ENCODE measurements at regions not wholly inside any gene's neighbourhood (a gene's known extent, or its start where the extent isn't known, plus 50 kb on each side); places are given as distances from the start of the nearest gene placed in this dataset.
"Not testable (repeated sequence)": the region's sequence is repeated elsewhere in the genome, so short reads cannot be mapped to it uniquely, and the experiment has no call there.

DNA sequence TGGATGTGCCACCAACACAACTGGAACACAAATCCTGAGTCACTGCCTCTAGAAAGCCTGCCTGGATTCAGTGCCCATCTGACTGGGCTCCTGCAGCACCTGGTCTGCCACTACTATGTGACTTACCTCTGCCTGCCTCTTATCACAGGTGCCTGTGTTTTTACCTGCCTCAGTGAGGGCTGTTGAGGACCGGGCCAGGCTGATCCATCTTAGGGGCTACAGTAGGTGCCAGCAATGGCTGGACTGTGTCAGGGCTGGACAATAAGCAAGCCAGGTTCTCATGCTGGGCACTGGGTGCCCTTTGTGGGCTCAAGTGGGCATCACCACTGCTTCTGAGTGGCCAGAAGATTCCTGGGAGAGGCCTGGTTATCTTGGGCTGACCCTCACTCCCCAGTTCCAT lies 948.6 kb upstream of the TPTE start:
- intact Hi-C loops (cut with DNase I); DNase-seq (ENCODE audit: low spot score): not testable (repeated sequence)

DNA sequence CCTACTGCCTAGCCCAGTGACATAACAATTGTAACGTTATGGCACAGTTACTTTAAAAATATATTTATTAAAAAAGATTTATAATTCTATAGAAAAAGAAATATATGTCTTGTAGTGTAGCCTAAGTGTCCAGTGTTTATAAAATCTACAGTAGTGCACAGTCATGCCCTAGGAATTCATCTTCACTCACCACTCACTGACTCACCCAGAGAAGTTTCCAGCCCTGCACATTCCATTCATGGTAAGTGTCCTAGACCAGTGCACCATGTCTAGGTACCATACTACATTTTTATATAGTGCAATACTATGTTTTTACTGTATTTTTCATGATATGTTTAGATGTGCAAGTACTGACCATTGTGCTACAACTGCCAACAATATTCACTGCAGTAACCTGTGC lies 947.9 kb upstream of the TPTE start:
- intact Hi-C loops (cut with DNase I); DNase-seq (ENCODE audit: low spot score): not testable (repeated sequence)

DNA sequence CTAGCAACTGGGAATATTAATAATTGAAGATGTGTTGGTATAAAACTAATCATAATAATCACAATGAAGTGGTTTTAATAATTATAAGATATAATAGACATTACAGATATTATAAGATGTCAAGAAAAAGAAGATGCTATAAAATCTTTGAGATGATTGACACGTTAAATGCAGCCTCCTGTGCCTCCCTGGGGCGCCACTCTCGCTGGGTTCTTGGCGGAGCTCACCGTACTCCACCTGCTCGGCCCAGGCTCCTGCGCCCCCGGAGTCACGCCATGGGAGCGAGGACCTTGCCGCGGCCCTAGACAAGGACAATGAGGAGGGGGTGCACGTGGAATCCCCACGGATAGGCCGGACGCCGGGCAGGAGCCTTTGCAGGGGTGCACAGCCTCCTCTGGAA lies 942.1 kb upstream of the TPTE start:
- intact Hi-C loops (cut with DNase I); DNase-seq (ENCODE audit: low spot score): not testable (repeated sequence)

DNA sequence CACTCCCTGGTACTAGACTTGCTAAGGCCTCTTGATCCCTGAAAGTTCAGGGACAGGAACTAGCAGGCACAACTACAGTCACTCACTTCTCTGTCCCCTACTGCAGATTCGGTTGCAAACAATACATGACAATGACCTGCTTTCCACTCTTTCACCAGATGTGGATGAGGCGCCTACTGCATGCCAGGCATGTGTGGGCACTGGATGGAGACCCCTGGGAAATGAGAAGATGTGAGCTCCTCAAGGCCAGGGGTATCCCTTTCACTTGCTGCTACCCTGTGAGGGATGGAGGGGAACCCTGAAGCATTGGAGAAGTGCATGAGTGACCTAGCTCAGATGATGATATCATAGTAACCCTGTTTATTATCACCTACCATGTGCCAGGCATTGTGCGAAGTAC lies 933.4 kb upstream of the TPTE start:
- DNase-seq (ENCODE audit: low spot score); intact Hi-C loops (cut with DNase I): not testable (repeated sequence)

DNA sequence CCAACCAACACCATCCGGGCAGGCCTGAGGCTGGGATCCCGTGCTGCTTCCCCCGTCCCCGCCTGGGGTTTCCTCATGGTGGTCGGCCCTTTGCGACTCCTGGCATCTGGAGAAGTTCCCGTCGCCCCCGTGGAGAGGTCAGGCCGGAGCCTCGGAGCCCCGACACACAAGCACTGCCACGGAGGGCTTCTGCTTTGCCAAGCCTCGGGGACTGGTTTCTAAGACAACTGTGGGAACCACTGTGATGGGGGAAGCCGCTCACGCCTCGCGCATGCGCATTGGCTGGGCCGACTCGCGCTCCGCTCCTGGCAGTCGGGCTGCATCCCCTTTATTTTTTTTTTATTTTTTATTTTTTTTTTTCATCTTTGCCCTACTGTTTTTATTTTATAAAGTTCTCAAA lies 928.8 kb upstream of the TPTE start:
- intact Hi-C loops (cut with DNase I); DNase-seq (ENCODE audit: low spot score): not testable (repeated sequence)

DNA sequence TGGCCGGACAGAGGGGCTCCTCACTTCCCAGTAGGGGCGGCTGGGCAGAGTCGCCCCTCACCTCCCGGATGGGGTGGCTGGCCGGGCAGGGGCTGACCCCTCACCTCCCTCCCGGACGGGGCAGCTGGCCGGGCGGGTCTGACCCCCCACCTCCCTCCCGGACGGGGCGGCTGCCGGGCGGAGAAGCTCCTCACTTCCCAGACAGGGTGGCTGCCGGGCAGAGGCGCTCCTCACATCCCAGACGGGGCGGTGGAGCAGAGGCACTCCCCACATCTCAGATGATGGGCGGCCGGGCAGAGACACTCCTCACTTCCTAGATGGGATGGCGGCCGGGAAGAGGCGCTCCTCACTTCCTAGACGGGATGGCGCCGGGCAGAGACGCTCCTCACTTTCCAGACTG lies 927.7 kb upstream of the TPTE start:
- intact Hi-C loops (cut with DNase I); DNase-seq (ENCODE audit: low spot score): not testable (repeated sequence)

DNA sequence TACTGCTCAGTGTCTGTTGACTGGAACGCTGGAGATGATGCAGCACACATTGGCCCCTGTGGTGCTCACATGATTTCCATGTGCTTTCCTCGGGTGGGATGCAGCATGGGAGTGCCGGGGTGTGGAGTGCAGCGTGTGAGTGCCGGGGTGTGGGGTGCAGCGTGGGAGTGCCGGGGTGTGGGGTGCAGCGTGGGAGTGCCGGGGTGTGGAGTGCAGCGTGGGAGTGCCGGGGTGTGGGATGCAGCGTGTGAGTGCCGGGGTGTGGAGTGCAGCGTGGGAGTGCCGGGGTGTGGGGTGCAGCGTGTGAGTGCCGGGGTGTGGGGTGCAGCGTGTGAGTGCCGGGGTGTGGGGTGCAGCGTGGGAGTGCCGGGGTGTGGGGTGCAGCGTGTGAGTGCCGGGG lies 907.4 kb upstream of the TPTE start:
- DNase-seq (ENCODE audit: low spot score); intact Hi-C loops (cut with DNase I): not testable (repeated sequence)

DNA sequence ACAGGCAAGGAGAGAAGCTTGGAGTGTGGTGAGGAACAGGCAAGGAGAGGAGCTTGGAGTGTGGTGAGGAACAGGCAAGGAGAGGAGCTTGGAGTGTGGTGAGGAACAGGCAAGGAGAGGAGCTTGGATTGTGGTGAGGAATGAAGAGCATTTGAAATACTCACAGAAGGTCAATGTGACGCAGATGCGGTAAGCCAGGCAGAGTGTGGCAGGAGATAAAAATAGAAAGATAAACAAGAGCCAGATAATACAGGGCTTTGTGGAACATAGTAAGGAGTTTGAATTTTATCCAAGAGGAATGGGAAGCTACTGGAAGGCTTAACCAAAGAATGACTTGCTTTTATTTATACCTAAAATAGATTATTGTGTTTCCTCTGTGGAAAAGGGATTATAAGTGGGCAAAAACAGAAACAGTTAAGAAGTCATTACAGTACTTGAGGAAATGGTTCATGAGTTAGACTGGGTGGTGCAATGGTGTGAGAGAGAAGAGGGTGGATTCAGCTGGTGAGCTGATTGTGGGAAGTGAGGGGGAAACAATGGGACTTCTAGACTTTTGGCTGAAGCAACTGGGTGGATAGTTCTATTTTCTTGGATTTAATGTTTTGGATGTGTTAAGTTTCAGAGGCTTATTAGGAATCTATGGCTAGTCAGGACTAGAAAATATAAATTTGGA lies 900.1 kb upstream of the TPTE start:
- intact Hi-C loops (cut with DNase I); DNase-seq (ENCODE audit: low spot score): not testable (repeated sequence)

DNA sequence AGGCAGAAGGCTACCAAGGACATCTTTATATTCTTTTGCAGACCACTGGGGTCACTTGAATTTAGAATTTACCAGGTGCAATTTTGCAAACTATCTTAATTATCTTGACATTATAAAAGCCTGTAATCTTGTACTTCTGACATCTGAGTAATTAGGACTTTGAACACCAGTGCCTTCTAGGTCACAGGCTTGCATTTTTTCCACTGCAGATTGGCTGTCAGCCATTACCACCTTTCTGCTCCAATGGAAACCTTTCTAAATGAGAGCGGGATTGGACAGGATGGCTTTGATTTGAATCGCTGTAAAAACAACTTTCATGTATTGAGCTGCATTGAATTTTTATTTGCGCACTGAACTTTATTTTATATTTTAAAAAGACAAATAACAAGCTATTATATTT lies 893.3 kb upstream of the TPTE start:
- intact Hi-C loops (cut with DNase I); DNase-seq (ENCODE audit: low spot score): not testable (repeated sequence)

DNA sequence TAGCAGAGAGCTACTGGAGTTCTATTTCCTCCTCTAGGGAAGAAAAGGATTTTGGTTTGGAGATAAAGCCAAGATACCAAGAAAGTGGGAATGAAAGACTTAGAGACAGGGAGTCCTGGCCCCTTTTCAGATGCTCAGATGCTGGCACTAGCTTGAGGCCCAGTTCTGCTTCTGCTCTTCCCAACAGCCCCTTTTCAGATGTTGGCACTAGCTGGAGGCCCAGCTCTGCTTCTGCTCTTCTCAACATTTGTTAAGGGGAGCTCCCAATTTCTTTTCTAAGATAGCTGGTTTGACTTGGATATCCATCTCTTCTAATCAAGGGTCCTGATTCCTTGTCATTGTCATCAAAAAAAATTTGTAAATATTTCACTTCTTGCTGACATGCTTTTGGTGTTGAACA lies 874.0 kb upstream of the TPTE start:
- DNase-seq (ENCODE audit: low spot score); intact Hi-C loops (cut with DNase I): not testable (repeated sequence)

DNA sequence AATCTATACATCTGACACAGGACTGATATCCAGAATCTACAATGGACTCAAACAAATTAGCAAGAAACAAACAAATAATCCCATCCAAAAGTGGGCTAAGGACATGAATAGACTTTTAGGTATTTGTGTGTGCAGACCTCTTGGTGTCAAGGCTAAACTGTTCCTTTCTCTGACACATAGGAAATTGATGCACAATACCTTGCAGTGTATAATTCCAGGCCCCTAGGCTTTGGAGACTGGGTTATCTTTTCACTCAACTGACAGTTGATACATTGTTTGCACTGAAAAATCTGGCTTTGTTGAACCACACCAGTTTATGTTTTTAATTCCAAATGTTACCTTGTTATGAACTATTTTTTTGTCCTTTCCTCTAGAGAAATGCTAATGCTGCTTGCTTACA lies 873.1 kb upstream of the TPTE start:
- intact Hi-C loops (cut with DNase I); DNase-seq (ENCODE audit: low spot score): not testable (repeated sequence)

DNA sequence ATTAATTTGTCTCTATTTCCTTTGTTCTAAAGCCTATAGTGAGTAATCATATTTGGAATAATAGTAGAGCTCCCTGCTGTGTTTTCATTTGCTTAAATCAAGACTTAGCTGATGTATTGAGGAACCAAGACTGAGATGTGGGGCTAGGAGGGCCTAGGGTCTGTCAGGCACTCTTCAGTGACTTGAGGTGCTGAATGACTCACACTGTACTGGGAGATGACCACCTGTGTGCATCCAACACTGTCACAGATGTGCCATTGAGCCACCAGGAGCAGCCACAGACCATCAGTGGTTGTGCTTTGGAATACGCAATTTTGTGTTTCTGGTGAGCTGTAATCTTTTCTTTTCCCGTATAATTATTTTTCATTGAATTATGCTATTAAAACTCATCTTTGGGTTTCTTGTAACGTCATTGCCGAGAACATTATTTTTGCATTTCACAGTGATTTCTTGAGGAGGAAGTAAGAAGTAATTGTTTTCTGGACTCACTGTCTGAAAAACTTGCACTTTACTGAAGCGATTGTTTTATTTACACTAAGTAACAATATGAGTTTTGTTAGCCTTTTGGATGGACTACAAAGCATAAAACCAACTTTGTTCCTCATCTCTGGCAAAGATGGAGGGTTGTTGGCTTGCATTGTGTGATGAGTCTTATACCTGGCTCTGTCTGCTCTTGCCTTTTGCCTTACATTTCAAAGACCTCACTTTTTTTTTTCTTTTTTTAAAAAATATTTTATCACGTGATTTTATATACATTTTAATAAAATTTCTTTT lies 872.2 kb upstream of the TPTE start:
- intact Hi-C loops (cut with DNase I); DNase-seq (ENCODE audit: low spot score): not testable (repeated sequence)

DNA sequence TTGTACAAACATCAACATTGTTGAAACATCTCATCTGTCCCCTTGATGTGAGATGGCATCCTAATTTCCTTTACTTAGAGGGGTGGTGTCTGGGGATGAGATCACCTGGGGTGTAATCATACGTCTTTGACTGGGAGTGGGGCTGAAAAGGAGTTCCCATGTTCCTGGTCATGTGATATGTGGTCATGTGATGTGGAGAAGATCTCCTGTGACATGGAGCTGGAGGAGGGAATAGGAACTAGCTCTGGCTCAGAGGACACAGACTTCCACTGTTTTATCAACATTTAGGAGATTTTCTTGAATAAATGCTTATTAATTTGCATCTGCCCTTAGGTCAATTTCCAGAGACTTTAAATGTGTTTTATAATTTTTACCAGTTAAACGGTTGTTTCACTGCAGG lies 868.6 kb upstream of the TPTE start:
- DNase-seq (ENCODE audit: low spot score); intact Hi-C loops (cut with DNase I): not testable (repeated sequence)

DNA sequence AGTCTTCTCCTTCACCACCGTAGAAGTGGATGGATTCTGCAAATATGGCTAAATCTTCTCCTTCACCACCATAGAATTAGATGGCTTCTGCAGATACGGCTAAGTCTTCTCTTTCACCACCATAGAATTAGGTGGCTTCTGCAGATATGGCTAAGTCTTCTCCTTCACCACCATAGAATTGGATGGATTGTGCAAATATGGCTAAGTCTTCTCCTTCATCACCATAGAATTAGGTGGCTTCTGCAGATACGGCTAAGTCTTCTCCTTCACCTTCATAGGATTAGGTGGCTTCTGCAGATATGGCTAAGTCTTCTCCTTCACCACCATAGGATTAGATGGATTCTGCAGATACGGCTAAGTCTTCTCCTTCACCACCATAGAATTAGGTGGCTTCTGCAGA lies 866.2 kb upstream of the TPTE start:
- DNase-seq (ENCODE audit: low spot score); intact Hi-C loops (cut with DNase I): not testable (repeated sequence)

DNA sequence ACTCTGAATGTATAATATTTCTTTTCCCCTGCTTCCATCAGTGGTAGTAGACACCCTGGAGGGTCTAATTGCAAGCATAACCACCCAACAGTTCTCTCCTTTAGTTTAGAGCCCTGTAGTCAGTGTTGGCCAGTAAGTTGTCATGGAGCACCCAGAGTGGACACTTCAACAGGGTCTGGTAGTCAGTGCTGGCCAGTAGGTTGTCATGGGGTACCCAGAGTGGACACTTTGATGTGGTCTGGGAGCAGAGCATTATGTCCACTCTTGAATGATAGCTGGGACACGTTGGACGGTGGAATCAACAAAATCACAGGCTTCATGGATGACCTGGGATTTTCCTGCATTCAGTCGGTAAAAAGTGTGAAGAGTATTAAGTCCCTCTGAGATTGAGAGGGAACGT lies 864.9 kb upstream of the TPTE start:
- intact Hi-C loops (cut with DNase I); DNase-seq (ENCODE audit: low spot score): not testable (repeated sequence)

DNA sequence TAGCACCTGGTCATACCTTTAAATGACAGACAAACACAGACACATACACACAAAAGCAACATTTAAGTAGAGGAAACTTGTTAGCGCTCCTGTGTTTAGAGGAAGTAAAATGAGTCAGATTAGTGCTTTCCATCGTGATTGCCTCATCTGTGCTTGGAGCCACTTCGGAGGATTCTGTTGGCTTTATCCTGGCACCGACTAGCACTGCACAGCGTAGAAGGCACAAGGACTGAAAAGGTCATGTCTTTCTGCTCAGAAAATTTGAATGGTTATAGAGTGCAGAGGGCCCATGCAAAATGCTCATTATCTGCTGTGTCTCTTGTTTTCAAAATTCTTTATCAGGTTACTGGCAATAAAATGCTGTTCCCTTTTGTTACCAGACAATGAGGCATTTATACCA lies 863.6 kb upstream of the TPTE start:
- DNase-seq (ENCODE audit: low spot score); intact Hi-C loops (cut with DNase I): not testable (repeated sequence)

DNA sequence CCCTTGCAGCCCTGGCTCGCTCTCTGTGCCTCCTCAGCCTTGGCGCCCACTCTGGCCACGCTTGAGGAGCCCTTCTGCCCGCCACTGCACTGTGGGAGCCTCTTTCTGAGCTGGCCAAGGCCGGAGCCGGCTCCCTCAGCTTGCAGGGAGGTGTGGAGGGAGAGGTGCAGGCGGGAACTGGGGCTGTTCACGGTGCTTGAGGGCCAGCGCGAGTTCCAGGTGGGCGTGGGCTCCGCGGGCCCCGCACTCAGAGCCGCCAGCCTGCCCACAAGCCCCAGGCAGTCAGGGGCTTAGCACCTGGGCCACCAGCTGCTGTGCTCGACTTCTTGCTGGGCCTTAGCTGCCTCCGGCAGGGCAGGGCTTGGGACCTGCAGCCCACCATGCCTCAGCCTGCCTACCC lies 861.5 kb upstream of the TPTE start:
- intact Hi-C loops (cut with DNase I); DNase-seq (ENCODE audit: low spot score): not testable (repeated sequence)

DNA sequence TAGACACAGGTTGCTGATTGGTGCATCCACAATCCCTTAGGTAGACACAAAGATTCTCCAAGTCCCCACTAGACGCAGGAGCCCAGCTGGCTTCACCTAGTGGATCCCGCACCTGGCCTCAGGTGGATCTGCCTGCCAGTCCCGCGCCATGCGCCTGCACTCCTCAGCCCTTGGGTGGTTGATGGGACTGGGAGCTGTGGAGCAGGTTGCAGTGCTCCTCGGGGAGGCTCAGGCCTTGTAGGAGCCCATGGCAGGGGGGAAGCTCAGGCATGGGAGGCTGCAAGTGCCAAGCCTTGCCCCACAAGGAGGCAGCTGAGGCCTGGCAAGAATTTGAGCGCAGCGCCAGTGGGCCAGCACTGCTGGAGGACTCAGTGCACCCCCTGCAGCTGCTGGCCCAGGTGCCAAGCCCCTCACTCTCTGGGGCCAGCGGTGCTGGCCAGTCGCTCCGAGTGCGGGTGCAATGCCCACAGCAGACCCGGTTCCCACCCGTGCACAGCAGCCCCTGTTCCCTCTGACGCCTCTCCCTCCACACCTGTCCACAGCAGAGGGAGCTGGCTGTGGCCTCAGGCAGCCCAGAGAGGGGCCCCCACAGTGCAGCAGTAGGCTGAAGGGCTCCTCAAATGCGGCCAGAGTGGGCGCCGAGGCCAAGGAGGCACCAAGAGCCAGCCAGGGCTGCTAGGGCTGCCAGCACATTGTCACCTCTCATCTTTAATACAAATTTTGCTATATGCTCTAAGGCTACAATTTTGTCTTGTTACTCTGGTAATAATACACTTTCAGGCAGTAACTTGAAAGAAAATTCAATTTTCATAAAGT lies 857.3 kb upstream of the TPTE start:
- intact Hi-C loops (cut with DNase I); DNase-seq (ENCODE audit: low spot score): not testable (repeated sequence)

DNA sequence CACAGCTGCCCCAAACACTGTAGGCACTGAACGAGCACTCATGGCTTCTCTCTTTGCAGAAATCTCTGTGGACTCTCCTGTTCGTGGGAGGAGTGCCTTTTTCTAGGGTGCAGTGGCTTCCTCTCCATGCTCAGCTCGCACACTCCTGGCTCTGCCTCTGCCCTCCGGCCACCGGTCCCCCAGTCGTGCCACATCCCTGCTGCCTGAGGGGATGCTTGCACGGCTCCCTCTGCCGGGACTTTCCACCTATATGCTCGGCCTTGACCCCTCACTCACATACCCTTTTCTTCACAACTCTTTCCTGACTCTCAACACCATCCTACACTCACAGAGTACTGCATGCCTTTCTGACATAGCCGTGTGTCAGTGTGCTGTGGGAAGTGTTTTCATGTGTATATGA lies 845.6 kb upstream of the TPTE start:
- intact Hi-C loops (cut with DNase I); DNase-seq (ENCODE audit: low spot score): not testable (repeated sequence)

DNA sequence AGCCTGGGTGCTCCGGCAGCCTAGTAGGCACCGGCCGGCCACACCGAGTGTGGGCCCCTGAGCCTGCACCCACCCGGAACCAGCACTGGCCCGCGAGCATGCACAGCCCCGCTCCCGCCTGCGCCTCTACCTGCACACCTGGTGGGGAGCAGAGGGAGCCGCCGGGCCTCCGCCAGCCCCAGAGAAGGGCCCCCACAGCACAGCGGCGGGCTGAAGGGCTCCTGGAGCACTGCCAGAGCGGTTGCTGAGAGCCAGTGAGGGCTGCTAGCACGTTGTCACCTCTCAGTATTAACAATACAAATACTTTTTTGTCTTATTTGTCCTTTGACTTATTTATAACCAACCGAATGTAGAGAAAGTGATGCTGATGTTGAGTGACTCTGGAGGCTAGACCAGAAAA lies 842.4 kb upstream of the TPTE start:
- DNase-seq (ENCODE audit: low spot score); intact Hi-C loops (cut with DNase I): not testable (repeated sequence)

Measured in cardiac septum (tissue), 1 donor.